GM21619 (cell line): ENCODE measurements at regions not wholly inside any gene's neighbourhood (a gene's known extent, or its start where the extent isn't known, plus 50 kb on each side); places are given as distances from the start of the nearest gene placed in this dataset.
"Not testable (repeated sequence)": the region's sequence is repeated elsewhere in the genome, so short reads cannot be mapped to it uniquely, and the experiment has no call there.

ENCODE experiments used
- ATAC-seq: cut with Tn5 transposase; IDR thresholded peaks from one replicate; pipeline ENCODE4 v1.9.1; 2021; ENCODE audit not compliant: unreplicated experiment

- ATAC-seq: not testable (repeated sequence)
These were observed 521.1 kb downstream of the ETNK1 start for GRCh38 chr12:23146070-23146469.

GRCh38 chr12:23168459-23168858 is 543.5 kb downstream of the ETNK1 start:
- ATAC-seq: no peak

- ATAC-seq: no peak
These were observed 544.2 kb downstream of the ETNK1 start for GRCh38 chr12:23169012-23169695.

- ATAC-seq: no peak
These were observed 544.7 kb downstream of the ETNK1 start for GRCh38 chr12:23169696-23170013.

GRCh38 chr12:23174917-23175316 is 549.9 kb downstream of the ETNK1 start:
- no peak for ATAC-seq

- no peak for ATAC-seq
These were observed 560.4 kb downstream of the ETNK1 start for GRCh38 chr12:23185346-23185745.

- no peak for ATAC-seq
These were observed 562.0 kb downstream of the ETNK1 start for GRCh38 chr12:23186950-23187349.

- ATAC-seq: no peak
These were observed 568.6 kb downstream of the ETNK1 start for GRCh38 chr12:23193552-23193951.

GRCh38 chr12:23197266-23197665 is 572.3 kb downstream of the ETNK1 start:
- no peak for ATAC-seq

- no peak for ATAC-seq
These were observed 577.8 kb downstream of the ETNK1 start for GRCh38 chr12:23202728-23203127.

- peak; percentile 85 for ATAC-seq
These were observed 580.2 kb downstream of the ETNK1 start for GRCh38 chr12:23204933-23205778.

GRCh38 chr12:23209793-23210192 is 584.8 kb downstream of the ETNK1 start:
- no peak for ATAC-seq

GRCh38 chr12:23210573-23210972 is 585.6 kb downstream of the ETNK1 start:
- no peak for ATAC-seq

- ATAC-seq: no peak
These were observed 586.7 kb downstream of the ETNK1 start for GRCh38 chr12:23211384-23212320.

- no peak for ATAC-seq
These were observed 592.2 kb downstream of the ETNK1 start for GRCh38 chr12:23217158-23217557.

GRCh38 chr12:23217667-23218066 is 592.7 kb downstream of the ETNK1 start:
- ATAC-seq: no peak

- ATAC-seq: no peak
These were observed 596.1 kb downstream of the ETNK1 start for GRCh38 chr12:23221066-23221465.

- no peak for ATAC-seq
These were observed 597.0 kb downstream of the ETNK1 start for GRCh38 chr12:23221926-23222325.

- ATAC-seq: no peak
These were observed 597.8 kb downstream of the ETNK1 start for GRCh38 chr12:23222801-23223200.

GRCh38 chr12:23228101-23228500 is 603.1 kb downstream of the ETNK1 start:
- no peak for ATAC-seq

- ATAC-seq: no peak
These were observed 605.9 kb downstream of the ETNK1 start for GRCh38 chr12:23230899-23231298.
